Upper lobe of right lung (tissue), 1 donor: ENCODE measurements at regions not wholly inside any gene's neighbourhood (a gene's known extent, or its start where the extent isn't known, plus 50 kb on each side); places are given as distances from the start of the nearest gene placed in this dataset.

Experiments used
- ATAC-seq: fragments of 200-7000 bp; cut with Tn5 transposase; one replicate; pipeline ENCODE4 v1.9.1; 2020; ENCODE audit warnings: mild to moderate bottlenecking, moderate library complexity
- DNase-seq: peaks from one replicate; pipeline ENCODE4 v3.0.0-alpha.2; 2020
- H3K27ac ChIP-seq: fragments of 200-600 bp; one replicate; pipeline ENCODE4 v1.8.0; 2022
- H3K27me3 ChIP-seq: fragments of 200-600 bp; one replicate; pipeline ENCODE4 v1.8.0; 2022; ENCODE audit warnings: mild to moderate bottlenecking
- H3K36me3 ChIP-seq: fragments of 200-600 bp; one replicate; pipeline ENCODE4 v1.8.0; 2022
- H3K4me1 ChIP-seq: fragments of 200-600 bp; one replicate; pipeline ENCODE4 v1.8.0; 2022
- H3K4me3 ChIP-seq: fragments of 200-600 bp; one replicate; pipeline ENCODE4 v1.8.0; 2022; ENCODE audit warnings: mild to moderate bottlenecking
- H3K9me3 ChIP-seq: fragments of 200-600 bp; one replicate; pipeline ENCODE4 v1.8.0; 2022
- CTCF ChIP-seq: fragments of 200-600 bp; IDR thresholded peaks from one replicate; pipeline ENCODE4 v1.8.0; 2022; ENCODE audit warnings: antibody characterized with exemption
- intact Hi-C: fragments of 100-400 bp; cut with DNase I; formaldehyde crosslinking; loops from one replicate; pipeline ENCODE4 v1.11.0; 2022
- donor health status: DM: no; HTN: yes; CAD: no; lungs with severe emphysema.

GRCh38 chr10:108411894-108412293 lies 1247.4 kb upstream of the SORCS1 start:
- intact Hi-C loops: no loop called here
- Histone ChIP-seq H3K27ac (no peak overlapping the region), H3K36me3 (no peaks in the 10 kb centered on the region), H3K27me3 (no peaks in the 10 kb centered on the region), H3K4me3 (no peak overlapping the region), H3K9me3 (no peaks in the 10 kb centered on the region), H3K4me1 (no peaks in the 10 kb centered on the region)
- ATAC-seq (no peak), DNase-seq (no peak)
- TF ChIP-seq CTCF: no peak

GRCh38 chr10:108411206-108411605 lies 1246.7 kb upstream of the SORCS1 start:
- Histone ChIP-seq H3K27me3 (no peaks in the 10 kb centered on the region), H3K4me3 (no peak overlapping the region)
- no peak for TF ChIP-seq CTCF

GRCh38 chr10:108410236-108410635 lies 1245.7 kb upstream of the SORCS1 start:
- H3K4me3 ChIP-seq: no peak overlapping the region
- no peak overlapping the region for H3K27ac ChIP-seq
- H3K36me3 ChIP-seq: no peaks in the 10 kb centered on the region
- H3K9me3 ChIP-seq: no peaks in the 10 kb centered on the region
- no peaks in the 10 kb centered on the region for H3K4me1 ChIP-seq
- TF ChIP-seq CTCF: no peak
- DNase-seq: no peak
- intact Hi-C loops: no loop called here
- H3K27me3 ChIP-seq: no peaks in the 10 kb centered on the region
- ATAC-seq: peak; percentile 31

More at GRCh38 chr10:108411206-108411605, 1246.7 kb upstream of the SORCS1 start:
- H3K4me1 ChIP-seq: no peaks in the 10 kb centered on the region
- no peak for ATAC-seq
- no peak for DNase-seq
- H3K9me3 ChIP-seq: no peaks in the 10 kb centered on the region
- H3K27ac ChIP-seq: no peak overlapping the region
- H3K36me3 ChIP-seq: no peaks in the 10 kb centered on the region
- intact Hi-C loops: no loop called here

DNA sequence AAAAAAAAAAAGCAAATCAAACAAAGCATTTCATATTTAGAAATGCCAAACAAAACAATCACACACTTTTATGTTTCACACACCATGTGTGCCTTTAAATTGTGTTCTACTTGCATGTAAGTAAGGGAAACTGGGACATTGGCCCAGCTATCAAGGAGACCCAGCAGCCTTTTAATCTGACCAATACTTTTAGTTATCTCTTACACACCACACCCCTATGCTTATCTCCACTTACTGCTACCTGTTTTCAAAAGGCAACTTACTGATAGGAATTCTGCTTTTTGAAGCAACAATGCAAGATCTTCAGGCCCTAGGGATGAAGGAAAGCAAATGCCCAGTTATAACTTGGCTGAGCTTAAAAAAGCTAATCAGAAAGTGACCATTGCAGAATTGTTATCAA lies 1244.8 kb upstream of the SORCS1 start:
- no peaks in the 10 kb centered on the region for H3K36me3 ChIP-seq
- ATAC-seq (no peak), DNase-seq (no peak)

GRCh38 chr10:108404155-108404554 lies 1239.6 kb upstream of the SORCS1 start:
- H3K27me3 ChIP-seq: no peaks in the 10 kb centered on the region
- DNase-seq (no peak), ATAC-seq (no peak)
- no peak overlapping the region for H3K4me3 ChIP-seq
- no peaks in the 10 kb centered on the region for H3K36me3 ChIP-seq
- no peaks in the 10 kb centered on the region for H3K9me3 ChIP-seq
- no peaks in the 10 kb centered on the region for H3K4me1 ChIP-seq
- TF ChIP-seq CTCF: no peak
- no peak overlapping the region for H3K27ac ChIP-seq
- intact Hi-C loops: no loop called here

More for the DNA sequence above, 1244.8 kb upstream of the SORCS1 start:
- H3K4me1 ChIP-seq: no peaks in the 10 kb centered on the region
- H3K4me3 ChIP-seq: no peak overlapping the region
- H3K9me3 ChIP-seq: no peaks in the 10 kb centered on the region
- intact Hi-C loops: no loop called here
- no peaks in the 10 kb centered on the region for H3K27me3 ChIP-seq
- H3K27ac ChIP-seq: no peak overlapping the region
- TF ChIP-seq CTCF: no peak

GRCh38 chr10:108399465-108399864 lies 1235.0 kb upstream of the SORCS1 start:
- intact Hi-C loops: no loop called here
- DNase-seq (no peak), ATAC-seq (no peak)
- Histone ChIP-seq H3K27me3 (no peaks in the 10 kb centered on the region), H3K4me1 (no peaks in the 10 kb centered on the region), H3K36me3 (no peaks in the 10 kb centered on the region), H3K4me3 (no peak overlapping the region), H3K27ac (no peak overlapping the region), H3K9me3 (no peaks in the 10 kb centered on the region)
- TF ChIP-seq CTCF: no peak
